Kidney (tissue), 13 donors: ENCODE measurements at regions not wholly inside any gene's neighbourhood (a gene's known extent, or its start where the extent isn't known, plus 50 kb on each side); places are given as distances from the start of the nearest gene placed in this dataset.

Experiments used
- DNase-seq, 5 donors: peaks; one replicate each; pipeline ENCODE4 v3.0.0-alpha.2; 2013 to 2020
- FAIRE-seq: peaks from 2 replicates; lab custom pipeline; 2012; peaks lifted over from hg19 to GRCh38; lab: Jason Lieb, UNC
- H3K27ac ChIP-seq, 2 donors: one replicate each; pipeline ENCODE4 v1.7.0; 2013; ENCODE audit warnings: low read depth in 2 of 2, low read length in 2 of 2, inconsistent platforms in 1 of 2
- H3K27me3 ChIP-seq: one replicate; pipeline ENCODE4 v1.7.1; 2013; ENCODE audit warnings: low read length, inconsistent platforms; ENCODE audit not compliant: control insufficient read depth, insufficient read depth
- H3K36me3 ChIP-seq, 3 donors: one replicate each; pipeline versions ENCODE4 v1.7.0 to v1.7.1; 2013; ENCODE audit warnings: low read length in 3 of 3, control low read depth in 1 of 3, inconsistent platforms in 1 of 3; ENCODE audit not compliant: insufficient read depth in 3 of 3, control insufficient read depth in 2 of 3
- H3K4me1 ChIP-seq, 3 donors: one replicate each; pipeline versions ENCODE4 v1.7.0 to v1.7.1; 2013; ENCODE audit warnings: low read length in 3 of 3, inconsistent platforms in 1 of 3, low read depth in 1 of 3; ENCODE audit not compliant: control insufficient read depth in 2 of 3, insufficient read depth in 2 of 3
- H3K4me3 ChIP-seq, 3 donors: one replicate each; pipeline versions ENCODE4 v1.7.0 to v1.8.1; 2013; ENCODE audit warnings: low read length in 3 of 3, control low read depth in 1 of 3, inconsistent platforms in 1 of 3
- H3K9ac ChIP-seq, 3 donors: one replicate each; pipeline versions ENCODE4 v1.7.0 to v1.7.1; 2013; ENCODE audit warnings: low read length in 3 of 3, control low read depth in 1 of 3, inconsistent platforms in 1 of 3
- H3K9me3 ChIP-seq, 3 donors: one replicate each; pipeline versions ENCODE4 v1.7.0 to v1.7.1; 2013; ENCODE audit warnings: low read length in 3 of 3, control low read depth in 1 of 3, inconsistent platforms in 1 of 3; ENCODE audit not compliant: control insufficient read depth in 2 of 3, insufficient read depth in 1 of 3
- CTCF ChIP-seq: IDR thresholded peaks from 3 replicates; pipeline ENCODE4 v1.5.1; 2012; ENCODE audit warnings: mild to moderate bottlenecking, moderate library complexity, borderline replicate concordance; ENCODE audit not compliant: insufficient read depth; ENCODE audit errors: extremely low read depth
- intact Hi-C: fragments of 100-400 bp; cut with DNase I; formaldehyde crosslinking; loops from one replicate; pipeline ENCODE4 v1.11.1; 2022
- donor health status: control.
- donor health status: control.
- donor health status: control.
- donor health status: control.
- donor health status: control.
- donor health status: DM: yes; HTN: yes; CAD: no.
- donor health status: Normal renal cell carcinoma (clear cell type).

- intact Hi-C loops: no loop called here
- no peak for FAIRE-seq
These were observed 1237.8 kb downstream of the SLITRK5 start for GRCh38 chr13:88908961-88909441.

GRCh38 chr13:88919970-88920628 lies 1248.9 kb downstream of the SLITRK5 start:
- no peak overlapping the region for H3K4me3 ChIP-seq
- no peak for TF ChIP-seq CTCF
- FAIRE-seq (no peak), DNase-seq (no peak)
- H3K27me3 ChIP-seq: no peaks in the 10 kb centered on the region
- H3K9me3 ChIP-seq: no peaks in the 10 kb centered on the region
- no peak overlapping the region for H3K27ac ChIP-seq
- no peaks in the 10 kb centered on the region for H3K4me1 ChIP-seq
- intact Hi-C loops: no loop called here
- H3K9ac ChIP-seq: no peak overlapping the region
- H3K36me3 ChIP-seq: no peaks in the 10 kb centered on the region

More at GRCh38 chr13:88908961-88909441, 1237.8 kb downstream of the SLITRK5 start:
- Histone ChIP-seq H3K27ac (no peak overlapping the region), H3K4me3 (no peak overlapping the region), H3K9me3 (no peaks in the 10 kb centered on the region), H3K27me3 (no peaks in the 10 kb centered on the region), H3K36me3 (no peaks in the 10 kb centered on the region), H3K4me1 (no peaks in the 10 kb centered on the region), H3K9ac (no peak overlapping the region)
- no peak for TF ChIP-seq CTCF
- DNase-seq: no peak

GRCh38 chr13:88925954-88926353 lies 1254.8 kb downstream of the SLITRK5 start:
- intact Hi-C loops: no loop called here
- no peaks in the 10 kb centered on the region for H3K36me3 ChIP-seq
- H3K4me3 ChIP-seq: no peak overlapping the region
- H3K9ac ChIP-seq: no peak overlapping the region
- H3K9me3 ChIP-seq: no peaks in the 10 kb centered on the region
- no peaks in the 10 kb centered on the region for H3K4me1 ChIP-seq
- DNase-seq (peak in 1 of 5 donors; percentile 24), FAIRE-seq (no peak)
- no peaks in the 10 kb centered on the region for H3K27me3 ChIP-seq
- no peak overlapping the region for H3K27ac ChIP-seq
- TF ChIP-seq CTCF: no peak
